IPS-NIHi7 (cell line): ENCODE measurements at regions not wholly inside any gene's neighbourhood (a gene's known extent, or its start where the extent isn't known, plus 50 kb on each side); places are given as distances from the start of the nearest gene placed in this dataset.

Source experiments
- DNase-seq: peaks from one replicate; pipeline ENCODE4 v3.0.0; 2012; ENCODE audit warnings: mixed read lengths; ENCODE audit errors: extremely low spot score

GRCh38 chr12:87793131-87793530 lies 236.1 kb downstream of the C12orf50 start:
- DNase-seq, result no peak

- DNase-seq, result no peak
These were observed 244.9 kb downstream of the C12orf50 start for GRCh38 chr12:87784350-87784749.

- no peak for DNase-seq
These were observed 245.7 kb downstream of the C12orf50 start for GRCh38 chr12:87783467-87783866.

GRCh38 chr12:87782838-87783237 lies 246.4 kb downstream of the C12orf50 start:
- no peak for DNase-seq

- no peak for DNase-seq
These were observed 249.2 kb downstream of the C12orf50 start for GRCh38 chr12:87779858-87780498.

- no peak for DNase-seq
These were observed 250.2 kb downstream of the C12orf50 start for GRCh38 chr12:87779016-87779415.

GRCh38 chr12:87778065-87778464 lies 251.1 kb downstream of the C12orf50 start:
- no peak for DNase-seq

- no peak for DNase-seq
These were observed 253.4 kb downstream of the C12orf50 start for GRCh38 chr12:87775784-87776183.

GRCh38 chr12:87775051-87775450 lies 254.2 kb downstream of the C12orf50 start:
- no peak for DNase-seq

GRCh38 chr12:87772401-87772800 lies 256.8 kb downstream of the C12orf50 start:
- DNase-seq, result no peak

GRCh38 chr12:87768501-87769287 lies 260.5 kb downstream of the C12orf50 start:
- no peak for DNase-seq

GRCh38 chr12:87766044-87766443 lies 263.2 kb downstream of the C12orf50 start:
- DNase-seq, result no peak

- DNase-seq, result no peak
These were observed 268.3 kb downstream of the C12orf50 start for GRCh38 chr12:87760943-87761342.

- no peak for DNase-seq
These were observed 270.9 kb downstream of the C12orf50 start for GRCh38 chr12:87758271-87758670.

GRCh38 chr12:87756721-87757120 lies 272.5 kb downstream of the C12orf50 start:
- DNase-seq, result no peak

GRCh38 chr12:87756111-87756510 lies 273.1 kb downstream of the C12orf50 start:
- no peak for DNase-seq

GRCh38 chr12:87728931-87729593 lies 300.1 kb downstream of the C12orf50 start:
- DNase-seq, result no peak

- DNase-seq, result no peak
These were observed 308.2 kb downstream of the C12orf50 start for GRCh38 chr12:87720967-87721366.

GRCh38 chr12:87704374-87704773 lies 324.8 kb downstream of the C12orf50 start:
- DNase-seq, result no peak

- no peak for DNase-seq
These were observed 338.9 kb downstream of the C12orf50 start for GRCh38 chr12:87690236-87690810.

GRCh38 chr12:87689196-87689595 lies 340.0 kb downstream of the C12orf50 start:
- no peak for DNase-seq

GRCh38 chr12:87687362-87687761 lies 341.8 kb downstream of the C12orf50 start:
- no peak for DNase-seq
